Uterus (tissue), 2 donors: ENCODE measurements at regions not wholly inside any gene's neighbourhood (a gene's known extent, or its start where the extent isn't known, plus 50 kb on each side); places are given as distances from the start of the nearest gene placed in this dataset.

Source experiments
- CTCF ChIP-seq, 4 experiments: fragments of 200-600 bp in 2 of 4; fragments of 450-650 bp in 2 of 4; sonication (generic) in 2 of 4; IDR thresholded peaks; one replicate each; pipeline ENCODE4 v1.5.1; 2016 to 2019; ENCODE audit warnings: antibody characterized with exemption in 4 of 4, mild to moderate bottlenecking in 2 of 4, moderate library complexity in 1 of 4
- POLR2A ChIP-seq, 2 donors: fragments of 450-650 bp; IDR thresholded peaks; one replicate each; pipeline ENCODE4 v1.6.1; 2016; ENCODE audit warnings: antibody characterized with exemption in 2 of 2, mild to moderate bottlenecking in 1 of 2, moderate library complexity in 1 of 2

GRCh38 chr4:28278676-28279075 is 1418.0 kb downstream of the STIM2 start:
- TF ChIP-seq CTCF (IDR thresholded peaks at IDR 0.05) = no peak
- TF ChIP-seq POLR2A (IDR thresholded peaks at IDR 0.05) = no peak
